ENCODE measurements at regions not wholly inside any gene's neighbourhood (a gene's known extent, or its start where the extent isn't known, plus 50 kb on each side); places are given as distances from the start of the nearest gene placed in this dataset.
A peak's percentile ranks its signal among the peaks of the same experiment; 100 is the strongest.

- peaks cover 13% of the 10 kb centered on the region for H3K4me1 ChIP-seq (ENCODE audit: control insufficient read depth, insufficient read depth, low read length)
- no peaks in the 10 kb centered on the region for H3K9me3 ChIP-seq (ENCODE audit: control insufficient read depth, insufficient read depth, low read length)
- no peaks in the 10 kb centered on the region for H3K36me3 ChIP-seq (ENCODE audit: control insufficient read depth, insufficient read depth, low read length)
- no peak overlapping the region for H3K9ac ChIP-seq (ENCODE audit: low read depth, low read length)
- peaks cover 8% of the 10 kb centered on the region for H3K27me3 ChIP-seq (ENCODE audit: control insufficient read depth, insufficient read depth, low read length)
- H3K4me3 ChIP-seq (ENCODE audit: low read depth, low read length) = no peak overlapping the region
Observed at GRCh38 chr14:76264384-76264783, 111.6 kb upstream of the ESRRB start.

- H3K36me3 ChIP-seq (ENCODE audit: control insufficient read depth, insufficient read depth, low read length) = no peaks in the 10 kb centered on the region
- H3K9ac ChIP-seq (ENCODE audit: low read depth, low read length) = peak overlapping the region; percentile 66
- H3K4me1 ChIP-seq (ENCODE audit: control insufficient read depth, insufficient read depth, low read length) = peaks cover 6% of the 10 kb centered on the region
- H3K4me3 ChIP-seq (ENCODE audit: low read depth, low read length) = peak overlapping the region; percentile 49
- no peaks in the 10 kb centered on the region for H3K9me3 ChIP-seq (ENCODE audit: control insufficient read depth, insufficient read depth, low read length)
- peaks cover 14% of the 10 kb centered on the region for H3K27me3 ChIP-seq (ENCODE audit: control insufficient read depth, insufficient read depth, low read length)
Observed at GRCh38 chr14:76267322-76268046, 108.5 kb upstream of the ESRRB start.

- Histone ChIP-seq H3K4me1 (ENCODE audit: control insufficient read depth, insufficient read depth, low read length) (peaks cover 6% of the 10 kb centered on the region), H3K27me3 (ENCODE audit: control insufficient read depth, insufficient read depth, low read length) (peaks cover 14% of the 10 kb centered on the region), H3K9ac (ENCODE audit: low read depth, low read length) (no peak overlapping the region), H3K9me3 (ENCODE audit: control insufficient read depth, insufficient read depth, low read length) (no peaks in the 10 kb centered on the region), H3K36me3 (ENCODE audit: control insufficient read depth, insufficient read depth, low read length) (no peaks in the 10 kb centered on the region), H3K4me3 (ENCODE audit: low read depth, low read length) (peak overlapping the region; percentile 49)
Observed at GRCh38 chr14:76268047-76268431, 107.9 kb upstream of the ESRRB start.

- Histone ChIP-seq H3K4me1 (ENCODE audit: control insufficient read depth, insufficient read depth, low read length) (peaks cover 6% of the 10 kb centered on the region), H3K9me3 (ENCODE audit: control insufficient read depth, insufficient read depth, low read length) (no peaks in the 10 kb centered on the region), H3K36me3 (ENCODE audit: control insufficient read depth, insufficient read depth, low read length) (no peaks in the 10 kb centered on the region), H3K27me3 (ENCODE audit: control insufficient read depth, insufficient read depth, low read length) (peaks cover 14% of the 10 kb centered on the region), H3K4me3 (ENCODE audit: low read depth, low read length) (no peak overlapping the region), H3K9ac (ENCODE audit: low read depth, low read length) (no peak overlapping the region)
Observed at GRCh38 chr14:76268700-76269099, 107.2 kb upstream of the ESRRB start.

- no peaks in the 10 kb centered on the region for H3K9me3 ChIP-seq (ENCODE audit: control insufficient read depth, insufficient read depth, low read length)
- H3K36me3 ChIP-seq (ENCODE audit: control insufficient read depth, insufficient read depth, low read length) = no peaks in the 10 kb centered on the region
- H3K27me3 ChIP-seq (ENCODE audit: control insufficient read depth, insufficient read depth, low read length) = peaks cover 14% of the 10 kb centered on the region
- H3K9ac ChIP-seq (ENCODE audit: low read depth, low read length) = no peak overlapping the region
- H3K4me1 ChIP-seq (ENCODE audit: control insufficient read depth, insufficient read depth, low read length) = peaks cover 6% of the 10 kb centered on the region
- no peak overlapping the region for H3K4me3 ChIP-seq (ENCODE audit: low read depth, low read length)
Observed at GRCh38 chr14:76271041-76271755, 104.7 kb upstream of the ESRRB start.

- Histone ChIP-seq H3K27me3 (ENCODE audit: control insufficient read depth, insufficient read depth, low read length) (peaks cover 14% of the 10 kb centered on the region), H3K4me3 (ENCODE audit: low read depth, low read length) (no peak overlapping the region), H3K4me1 (ENCODE audit: control insufficient read depth, insufficient read depth, low read length) (peaks cover 5% of the 10 kb centered on the region), H3K36me3 (ENCODE audit: control insufficient read depth, insufficient read depth, low read length) (no peaks in the 10 kb centered on the region), H3K9me3 (ENCODE audit: control insufficient read depth, insufficient read depth, low read length) (no peaks in the 10 kb centered on the region), H3K9ac (ENCODE audit: low read depth, low read length) (no peak overlapping the region)
Observed at GRCh38 chr14:76272349-76272748, 103.6 kb upstream of the ESRRB start.

- Histone ChIP-seq H3K4me3 (ENCODE audit: low read depth, low read length) (no peak overlapping the region), H3K27me3 (ENCODE audit: control insufficient read depth, insufficient read depth, low read length) (peaks cover 14% of the 10 kb centered on the region), H3K4me1 (ENCODE audit: control insufficient read depth, insufficient read depth, low read length) (peaks cover 4% of the 10 kb centered on the region), H3K9ac (ENCODE audit: low read depth, low read length) (no peak overlapping the region), H3K36me3 (ENCODE audit: control insufficient read depth, insufficient read depth, low read length) (no peaks in the 10 kb centered on the region), H3K9me3 (ENCODE audit: control insufficient read depth, insufficient read depth, low read length) (no peaks in the 10 kb centered on the region)
Observed at GRCh38 chr14:76272774-76273173, 103.2 kb upstream of the ESRRB start.

GRCh38 chr14:76273346-76273745 lies 102.6 kb upstream of the ESRRB start:
- Histone ChIP-seq H3K4me3 (ENCODE audit: low read depth, low read length) (no peak overlapping the region), H3K9ac (ENCODE audit: low read depth, low read length) (no peak overlapping the region), H3K9me3 (ENCODE audit: control insufficient read depth, insufficient read depth, low read length) (no peaks in the 10 kb centered on the region), H3K36me3 (ENCODE audit: control insufficient read depth, insufficient read depth, low read length) (no peaks in the 10 kb centered on the region), H3K27me3 (ENCODE audit: control insufficient read depth, insufficient read depth, low read length) (peaks cover 12% of the 10 kb centered on the region), H3K4me1 (ENCODE audit: control insufficient read depth, insufficient read depth, low read length) (peaks cover under 1% of the 10 kb centered on the region)

- H3K9ac ChIP-seq (ENCODE audit: low read depth, low read length) = no peak overlapping the region
- H3K9me3 ChIP-seq (ENCODE audit: control insufficient read depth, insufficient read depth, low read length) = no peaks in the 10 kb centered on the region
- H3K27me3 ChIP-seq (ENCODE audit: control insufficient read depth, insufficient read depth, low read length) = peaks cover 6% of the 10 kb centered on the region
- H3K36me3 ChIP-seq (ENCODE audit: control insufficient read depth, insufficient read depth, low read length) = no peaks in the 10 kb centered on the region
- H3K4me1 ChIP-seq (ENCODE audit: control insufficient read depth, insufficient read depth, low read length) = no peaks in the 10 kb centered on the region
- H3K4me3 ChIP-seq (ENCODE audit: low read depth, low read length) = no peak overlapping the region
Observed at GRCh38 chr14:76274324-76274723, 101.6 kb upstream of the ESRRB start.

GRCh38 chr14:76277586-76278130 lies 98.3 kb upstream of the ESRRB start:
- Histone ChIP-seq H3K27me3 (ENCODE audit: control insufficient read depth, insufficient read depth, low read length) (no peaks in the 10 kb centered on the region), H3K9me3 (ENCODE audit: control insufficient read depth, insufficient read depth, low read length) (no peaks in the 10 kb centered on the region), H3K9ac (ENCODE audit: low read depth, low read length) (no peak overlapping the region), H3K4me1 (ENCODE audit: control insufficient read depth, insufficient read depth, low read length) (no peaks in the 10 kb centered on the region), H3K36me3 (ENCODE audit: control insufficient read depth, insufficient read depth, low read length) (no peaks in the 10 kb centered on the region), H3K4me3 (ENCODE audit: low read depth, low read length) (no peak overlapping the region)

- Histone ChIP-seq H3K4me3 (ENCODE audit: low read depth, low read length) (no peak overlapping the region), H3K4me1 (ENCODE audit: control insufficient read depth, insufficient read depth, low read length) (no peaks in the 10 kb centered on the region), H3K36me3 (ENCODE audit: control insufficient read depth, insufficient read depth, low read length) (no peaks in the 10 kb centered on the region), H3K27me3 (ENCODE audit: control insufficient read depth, insufficient read depth, low read length) (no peaks in the 10 kb centered on the region), H3K9ac (ENCODE audit: low read depth, low read length) (no peak overlapping the region), H3K9me3 (ENCODE audit: control insufficient read depth, insufficient read depth, low read length) (no peaks in the 10 kb centered on the region)
Observed at GRCh38 chr14:76280221-76280620, 95.7 kb upstream of the ESRRB start.

- no peaks in the 10 kb centered on the region for H3K36me3 ChIP-seq (ENCODE audit: control insufficient read depth, insufficient read depth, low read length)
- no peaks in the 10 kb centered on the region for H3K27me3 ChIP-seq (ENCODE audit: control insufficient read depth, insufficient read depth, low read length)
- no peak overlapping the region for H3K4me3 ChIP-seq (ENCODE audit: low read depth, low read length)
- H3K9ac ChIP-seq (ENCODE audit: low read depth, low read length) = no peak overlapping the region
- no peaks in the 10 kb centered on the region for H3K9me3 ChIP-seq (ENCODE audit: control insufficient read depth, insufficient read depth, low read length)
- no peaks in the 10 kb centered on the region for H3K4me1 ChIP-seq (ENCODE audit: control insufficient read depth, insufficient read depth, low read length)
Observed at GRCh38 chr14:76282581-76282980, 93.4 kb upstream of the ESRRB start.

All from iPS-15b (cell line).